Hematopoietic multipotent progenitor cell (in vitro differentiated cells): ENCODE measurements at regions not wholly inside any gene's neighbourhood (a gene's known extent, or its start where the extent isn't known, plus 50 kb on each side); places are given as distances from the start of the nearest gene placed in this dataset.
A peak's percentile ranks its signal among the peaks of the same experiment; 100 is the strongest.

Experiments used
- DNase-seq, 3 donors: peaks; one replicate each; pipeline ENCODE4 v3.0.0-alpha.2; 2011 to 2015; ENCODE audit warnings: low read depth in 2 of 3, low spot score in 2 of 3

GRCh38 chr2:19785867-19786266 lies 115.9 kb downstream of the TTC32 start:
- no peak for DNase-seq

GRCh38 chr2:19785447-19785846 lies 116.3 kb downstream of the TTC32 start:
- no peak for DNase-seq

GRCh38 chr2:19784456-19784855 lies 117.3 kb downstream of the TTC32 start:
- DNase-seq, result no peak

- no peak for DNase-seq
Observed at GRCh38 chr2:19783935-19784334, 117.8 kb downstream of the TTC32 start.

GRCh38 chr2:19776941-19777514 lies 124.8 kb downstream of the TTC32 start:
- no peak for DNase-seq

GRCh38 chr2:19775838-19776237 lies 125.9 kb downstream of the TTC32 start:
- no peak for DNase-seq

GRCh38 chr2:19775315-19775714 lies 126.5 kb downstream of the TTC32 start:
- no peak for DNase-seq

- DNase-seq, result no peak
Observed at GRCh38 chr2:19774805-19775176, 127.0 kb downstream of the TTC32 start.

- no peak for DNase-seq
Observed at GRCh38 chr2:19772981-19773380, 128.8 kb downstream of the TTC32 start.

GRCh38 chr2:19769513-19769912 lies 132.3 kb downstream of the TTC32 start:
- DNase-seq, result peak in 1 of 3 donors; percentile 5

- no peak for DNase-seq
Observed at GRCh38 chr2:19767899-19768298, 133.9 kb downstream of the TTC32 start.

- DNase-seq, result no peak
Observed at GRCh38 chr2:19764998-19765397, 136.8 kb downstream of the TTC32 start.

GRCh38 chr2:19763731-19764130 lies 138.1 kb downstream of the TTC32 start:
- DNase-seq, result no peak

GRCh38 chr2:19762959-19763605 lies 138.7 kb downstream of the TTC32 start:
- no peak for DNase-seq

GRCh38 chr2:19762142-19762541 lies 139.6 kb downstream of the TTC32 start:
- no peak for DNase-seq

- DNase-seq, result no peak
Observed at GRCh38 chr2:19759880-19760279, 141.9 kb downstream of the TTC32 start.

- DNase-seq, result no peak
Observed at GRCh38 chr2:19758658-19759057, 143.1 kb downstream of the TTC32 start.

GRCh38 chr2:19757586-19757985 lies 144.2 kb downstream of the TTC32 start:
- no peak for DNase-seq

GRCh38 chr2:19754907-19755306 lies 146.9 kb downstream of the TTC32 start:
- DNase-seq, result no peak

GRCh38 chr2:19753818-19754217 lies 148.0 kb downstream of the TTC32 start:
- no peak for DNase-seq

- DNase-seq, result no peak
Observed at GRCh38 chr2:19753314-19753713, 148.5 kb downstream of the TTC32 start.

GRCh38 chr2:19752500-19752899 lies 149.3 kb downstream of the TTC32 start:
- DNase-seq, result no peak

GRCh38 chr2:19751631-19752030 lies 150.2 kb downstream of the TTC32 start:
- DNase-seq, result no peak
